A549 (cell line): ENCODE measurements at regions not wholly inside any gene's neighbourhood (a gene's known extent, or its start where the extent isn't known, plus 50 kb on each side); places are given as distances from the start of the nearest gene placed in this dataset.

Experiments used
- ATAC-seq, 2 experiments: fragments of 200-7000 bp in 1 of 2; fragments of >200 bp in 1 of 2; cut with Nextera tagmentation in 1 of 2; cut with Tn5 transposase in 1 of 2; 3 replicates each; pipeline versions ENCODE4 v1.8.0 to v1.9.1; 2018 to 2020; ENCODE audit warnings: mild to moderate bottlenecking in 1 of 2, moderate library complexity in 1 of 2
- CTCF ChIA-PET: fragments of 300-600 bp; sonication (Branson Sonifier 250); formaldehyde crosslinking; extraction: SDS; loops from one replicate; lab custom pipeline; 2021; ENCODE audit warnings: antibody characterized with exemption, inconsistent platforms; lab: Yijun Ruan, JAX
- POLR2A ChIA-PET: fragments of 350-600 bp; formaldehyde crosslinking; extraction: SDS; loops from one replicate; lab custom pipeline; 2021; ENCODE audit warnings: antibody characterized with exemption, inconsistent platforms; lab: Yijun Ruan, JAX
- DNase-seq, 2 experiments: peaks; one replicate each; pipeline versions ENCODE4 v3.0.0 to v3.0.0-alpha.2; 2011 to 2016; ENCODE audit warnings: low read depth in 1 of 2, low spot score in 1 of 2
- FAIRE-seq: peaks from 2 replicates; lab custom pipeline; 2011; peaks lifted over from hg19 to GRCh38; lab: Jason Lieb, UNC
- H3K27ac ChIP-seq, 2 experiments: fragments of >200 bp; sonication (Bioruptor Twin); formaldehyde crosslinking; 3 replicates each; pipeline ENCODE4 v1.5.1; 2016 to 2017
- H3K4me1 ChIP-seq: fragments of >200 bp; sonication (Bioruptor Twin); formaldehyde crosslinking; 3 replicates; pipeline ENCODE4 v1.6.1; 2016
- H3K4me2 ChIP-seq: fragments of >200 bp; sonication (Bioruptor Twin); formaldehyde crosslinking; 3 replicates; pipeline ENCODE4 v1.6.1; 2016
- H3K4me3 ChIP-seq: fragments of >200 bp; sonication (Bioruptor Twin); formaldehyde crosslinking; 3 replicates; pipeline ENCODE4 v1.5.1; 2016
- H3K9me3 ChIP-seq: fragments of >200 bp; sonication (Bioruptor Twin); formaldehyde crosslinking; 3 replicates; pipeline ENCODE4 v1.6.1; 2016
- CBX2 ChIP-seq: fragments of 200-600 bp; sonication (generic); IDR thresholded peaks from 2 replicates; pipeline ENCODE4 v1.6.1; 2016; ENCODE audit warnings: low read depth, mild to moderate bottlenecking, borderline replicate concordance
- CBX8 ChIP-seq: fragments of 200-600 bp; sonication (generic); IDR thresholded peaks from 2 replicates; pipeline ENCODE4 v1.6.1; 2016
- CHD2 ChIP-seq: fragments of 150-350 bp; IDR thresholded peaks from 2 replicates; pipeline ENCODE4 v1.6.1; 2014; ENCODE audit warnings: low read length; ENCODE audit not compliant: partially characterized antibody
- EHF ChIP-seq: fragments of 250-450 bp; sonication (Bioruptor Pico); IDR thresholded peaks from 2 replicates; pipeline ENCODE4 v1.5.0; 2020; ENCODE audit warnings: mild to moderate bottlenecking
- EHMT2 ChIP-seq: fragments of 200-600 bp; sonication (generic); IDR thresholded peaks from 2 replicates; pipeline ENCODE4 v1.6.1; 2016; ENCODE audit warnings: antibody characterized with exemption, low read depth, mild to moderate bottlenecking, moderate library complexity
- EP300 ChIP-seq, 2 experiments: fragments of >200 bp; sonication (Bioruptor Twin); formaldehyde crosslinking; IDR thresholded peaks; 2 replicates in 1 of 2; 3 replicates in 1 of 2; pipeline ENCODE4 v1.6.1; 2016 to 2017
- ESRRA ChIP-seq: fragments of 150-350 bp; IDR thresholded peaks from 2 replicates; pipeline ENCODE4 v1.6.1; 2014; ENCODE audit warnings: mild to moderate bottlenecking, low read length, borderline replicate concordance
- HDAC2 ChIP-seq: fragments of 200-600 bp; sonication (generic); IDR thresholded peaks from 2 replicates; pipeline ENCODE4 v1.6.1; 2016
- HES2 ChIP-seq: fragments of >200 bp; sonication (Bioruptor Twin); formaldehyde crosslinking; IDR thresholded peaks from 2 replicates; pipeline ENCODE4 v1.6.1; 2016
- HOXA7 ChIP-seq: fragments of 250-450 bp; sonication (Bioruptor Pico); IDR thresholded peaks from 2 replicates; pipeline ENCODE4 v1.5.0; 2020; ENCODE audit warnings: mild to moderate bottlenecking, moderate library complexity
- HOXB13 ChIP-seq: fragments of 250-450 bp; sonication (Bioruptor Pico); IDR thresholded peaks from 2 replicates; pipeline ENCODE4 v1.5.0; 2020; ENCODE audit warnings: low read depth, mild to moderate bottlenecking, moderate library complexity
- HOXB5 ChIP-seq: fragments of 250-450 bp; sonication (Bioruptor Pico); IDR thresholded peaks from 2 replicates; pipeline ENCODE4 v1.5.0; 2020; ENCODE audit warnings: mild to moderate bottlenecking, moderate library complexity
- JUNB ChIP-seq: fragments of >200 bp; sonication (Bioruptor Twin); formaldehyde crosslinking; IDR thresholded peaks from 2 replicates; pipeline ENCODE4 v1.6.1; 2016
- KDM5A ChIP-seq: fragments of 200-600 bp; sonication (generic); IDR thresholded peaks from 2 replicates; pipeline ENCODE4 v1.6.1; 2016; ENCODE audit warnings: antibody characterized with exemption, mild to moderate bottlenecking
- MAFK ChIP-seq: fragments of 450-650 bp; IDR thresholded peaks from 2 replicates; pipeline ENCODE4 v1.6.1; 2014; ENCODE audit not compliant: partially characterized antibody
- MAX ChIP-seq: IDR thresholded peaks from 2 replicates; pipeline ENCODE4 v1.6.1; 2012
- MAZ ChIP-seq: fragments of 150-350 bp; IDR thresholded peaks from 2 replicates; pipeline ENCODE4 v1.6.1; 2014; ENCODE audit warnings: antibody characterized with exemption, low read depth, low read length, borderline replicate concordance
- NR3C1 ChIP-seq: fragments of >200 bp; sonication (Bioruptor Twin); formaldehyde crosslinking; IDR thresholded peaks from 3 replicates; pipeline ENCODE4 v1.6.1; 2017
- PHF8 ChIP-seq: fragments of 200-600 bp; sonication (generic); IDR thresholded peaks from 2 replicates; pipeline ENCODE4 v1.6.1; 2016; ENCODE audit warnings: low read depth, mild to moderate bottlenecking, antibody characterized with exemption, moderate library complexity, borderline replicate concordance
- POLR2AphosphoS2 ChIP-seq: conservative IDR thresholded peaks from 2 replicates; pipeline ENCODE4 v1.6.1; 2012; ENCODE audit warnings: low read length, improper control_type of control experiment, inconsistent platforms
- RAD21 ChIP-seq, 2 experiments: fragments of >200 bp in 1 of 2; sonication (Bioruptor Twin) in 1 of 2; formaldehyde crosslinking in 1 of 2; IDR thresholded peaks in 1 of 2; conservative IDR thresholded peaks in 1 of 2; 2 replicates in 1 of 2; 3 replicates in 1 of 2; pipeline ENCODE4 v1.6.1; 2012 to 2018; ENCODE audit warnings: inconsistent platforms in 1 of 2
- RARB ChIP-seq: fragments of 250-450 bp; sonication (Bioruptor Pico); IDR thresholded peaks from 2 replicates; pipeline ENCODE4 v1.8.0; 2021; ENCODE audit warnings: mild to moderate bottlenecking, moderate library complexity
- RFX5 ChIP-seq: fragments of 450-650 bp; IDR thresholded peaks from 2 replicates; pipeline ENCODE4 v1.7.1; 2014; ENCODE audit warnings: antibody characterized with exemption, mild to moderate bottlenecking, moderate library complexity
- RNF2 ChIP-seq: fragments of 200-600 bp; sonication (generic); IDR thresholded peaks from 2 replicates; pipeline ENCODE4 v1.6.1; 2016; ENCODE audit warnings: low read depth, mild to moderate bottlenecking, antibody characterized with exemption, moderate library complexity, borderline replicate concordance
- TP53 ChIP-seq: fragments of 250-450 bp; sonication (Bioruptor Pico); IDR thresholded peaks from 2 replicates; pipeline ENCODE4 v1.5.0; 2021; ENCODE audit warnings: mild to moderate bottlenecking, moderate library complexity
- ZC3H11A ChIP-seq: fragments of 450-650 bp; IDR thresholded peaks from 2 replicates; pipeline ENCODE4 v1.6.1; 2014; ENCODE audit warnings: antibody characterized with exemption, mild to moderate bottlenecking
- WGBS: methylation state at CpG from one replicate; pipeline ENCODE4 v1.1.6; 2017; ENCODE audit errors: missing lambda C conversion rate; 5-methylcytosine and 5-hydroxymethylcytosine counted together
- TF ChIP-seq, protein P1 (sequence below): fragments of 450-650 bp; IDR thresholded peaks from 2 replicates; pipeline ENCODE4 v1.6.1; 2014; ENCODE audit warnings: antibody characterized with exemption
- TF ChIP-seq, protein P2 (sequence below): fragments of 250-450 bp; sonication (Bioruptor Pico); IDR thresholded peaks from 2 replicates; pipeline ENCODE4 v1.5.0; 2020; ENCODE audit warnings: low read depth, mild to moderate bottlenecking, moderate library complexity

DNA sequence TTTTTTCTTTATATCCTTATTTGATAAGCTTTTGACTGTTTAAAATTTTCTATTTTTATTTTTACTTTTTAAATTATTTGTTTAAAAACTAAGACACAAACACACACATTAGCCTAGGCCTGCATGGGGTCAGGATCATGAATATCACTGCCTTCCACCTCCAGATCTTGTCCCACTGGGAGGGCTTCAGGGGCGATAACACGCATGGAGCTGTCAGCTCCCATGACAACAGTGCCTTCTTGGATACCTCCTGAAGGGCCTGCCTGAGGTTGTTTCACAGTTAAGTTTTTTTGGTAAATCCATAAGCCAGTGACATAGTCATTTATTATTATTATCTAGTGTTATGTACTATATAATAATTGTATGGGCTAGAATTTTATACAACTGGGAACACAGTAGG lies 85.4 kb upstream of the FAT1 start:
- FAIRE-seq = no peak
- ATAC-seq = no peak
- 95% methylated on average over 2 of the region's 2 CpGs for WGBS
- DNase-seq = no peak
- Histone ChIP-seq H3K9me3 (no peaks in the 10 kb centered on the region), H3K27ac (no peak overlapping the region), H3K4me1 (peaks cover 27% of the 10 kb centered on the region), H3K4me2 (no peak overlapping the region), H3K4me3 (no peak overlapping the region)
- ChIA-PET CTCF (no interaction called here), POLR2A (no interaction called here)
- TF ChIP-seq PHF8 (no peak), KDM5A (no peak), ESRRA (no peak), EHMT2 (no peak), RARB (CRISPR knock-in tag) (no peak), POLR2AphosphoS2 (no peak), HOXB13 (CRISPR knock-in tag) (no peak), EHF (CRISPR knock-in tag) (no peak), HOXA7 (no peak), RNF2 (no peak), CBX8 (no peak), ZC3H11A (no peak), JUNB (no peak), RAD21 (conservative IDR thresholded peaks at IDR 0.05 in 1 of 2, IDR thresholded peaks at IDR 0.05 in 1 of 2) (no peak), MAFK (no peak), NR3C1 (no peak), CBX2 (no peak), TP53 (CRISPR knock-in tag) (no peak)

GRCh38 chr4:186810613-186811150 lies 87.0 kb upstream of the FAT1 start:
- POLR2A ChIA-PET = no interaction called here
- Histone ChIP-seq H3K4me2 (no peak overlapping the region), H3K27ac (no peak overlapping the region), H3K4me1 (peaks cover 18% of the 10 kb centered on the region), H3K4me3 (no peak overlapping the region), H3K9me3 (no peaks in the 10 kb centered on the region)
- TF ChIP-seq HOXB5 = no peak
- no peak for TF ChIP-seq CHD2
- no peak for TF ChIP-seq HDAC2
- TF ChIP-seq PHF8 = no peak
- no peak for TF ChIP-seq EP300 (IDR thresholded peaks at IDR 0.05)
- TF ChIP-seq HES2 = no peak
- TF ChIP-seq MAZ = no peak
- no peak for TF ChIP-seq MAX
- TF ChIP-seq TP53 (CRISPR knock-in tag) = no peak
- TF ChIP-seq, protein P1, sequence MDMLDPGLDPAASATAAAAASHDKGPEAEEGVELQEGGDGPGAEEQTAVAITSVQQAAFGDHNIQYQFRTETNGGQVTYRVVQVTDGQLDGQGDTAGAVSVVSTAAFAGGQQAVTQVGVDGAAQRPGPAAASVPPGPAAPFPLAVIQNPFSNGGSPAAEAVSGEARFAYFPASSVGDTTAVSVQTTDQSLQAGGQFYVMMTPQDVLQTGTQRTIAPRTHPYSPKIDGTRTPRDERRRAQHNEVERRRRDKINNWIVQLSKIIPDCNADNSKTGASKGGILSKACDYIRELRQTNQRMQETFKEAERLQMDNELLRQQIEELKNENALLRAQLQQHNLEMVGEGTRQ = no peak
- TF ChIP-seq RFX5 = no peak
- TF ChIP-seq, protein P2, sequence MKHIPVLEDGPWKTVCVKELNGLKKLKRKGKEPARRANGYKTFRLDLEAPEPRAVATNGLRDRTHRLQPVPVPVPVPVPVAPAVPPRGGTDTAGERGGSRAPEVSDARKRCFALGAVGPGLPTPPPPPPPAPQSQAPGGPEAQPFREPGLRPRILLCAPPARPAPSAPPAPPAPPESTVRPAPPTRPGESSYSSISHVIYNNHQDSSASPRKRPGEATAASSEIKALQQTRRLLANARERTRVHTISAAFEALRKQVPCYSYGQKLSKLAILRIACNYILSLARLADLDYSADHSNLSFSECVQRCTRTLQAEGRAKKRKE (CRISPR knock-in tag) = no peak
- CTCF ChIA-PET = interaction anchor here (1.0 kb wide), 1 partner anchor 10 kb away, joined by 3 read pairs; no protein-coding TSS in a partner anchor
- ATAC-seq = no peak
- WGBS = 82% methylated on average over 3 of the region's 3 CpGs
- DNase-seq = no peak
- FAIRE-seq = no peak
